ENCODE measurements at regions not wholly inside any gene's neighbourhood (a gene's known extent, or its start where the extent isn't known, plus 50 kb on each side); places are given as distances from the start of the nearest gene placed in this dataset.

DNA sequence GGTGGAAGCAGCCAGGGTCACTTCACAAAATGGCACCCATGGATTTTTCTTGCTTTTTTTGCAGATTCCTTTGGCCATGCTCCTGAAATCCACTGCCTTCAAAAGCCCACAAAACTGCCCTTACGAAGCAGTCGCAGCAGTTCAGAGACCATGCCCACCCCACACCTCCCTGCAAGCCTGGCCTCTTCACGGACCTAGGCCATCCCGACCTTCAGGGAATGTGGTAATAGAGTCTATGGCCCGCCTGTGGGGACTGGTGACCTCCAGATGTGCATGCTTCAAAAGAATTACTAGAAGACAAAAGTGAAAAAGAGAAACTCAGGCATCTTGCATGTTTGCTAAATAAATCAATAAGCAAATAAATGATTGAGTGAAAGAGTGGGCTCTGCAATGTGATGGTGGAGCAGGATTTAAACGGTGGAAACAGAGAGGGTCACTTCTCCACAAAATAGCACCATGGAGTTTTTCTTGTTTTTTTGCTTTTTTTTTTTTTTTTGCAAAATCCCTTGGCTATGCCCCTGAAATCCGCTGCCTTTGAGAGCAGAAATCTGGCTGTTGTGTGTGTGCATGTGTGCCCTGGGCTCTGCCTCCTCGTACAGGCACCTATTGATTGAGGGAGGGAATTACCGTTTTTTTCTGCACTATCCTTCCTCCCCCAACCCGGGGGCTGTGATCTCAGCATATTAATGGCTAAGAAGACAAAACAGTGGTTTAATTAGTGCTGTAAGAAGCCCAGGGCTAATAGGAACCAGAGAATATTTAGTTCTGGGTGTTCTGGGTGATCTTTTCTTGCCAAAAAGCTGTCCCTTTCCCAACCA, 107.4 kb downstream of the PXDC1 start (continued):
- TF ChIP-seq, protein P1, sequence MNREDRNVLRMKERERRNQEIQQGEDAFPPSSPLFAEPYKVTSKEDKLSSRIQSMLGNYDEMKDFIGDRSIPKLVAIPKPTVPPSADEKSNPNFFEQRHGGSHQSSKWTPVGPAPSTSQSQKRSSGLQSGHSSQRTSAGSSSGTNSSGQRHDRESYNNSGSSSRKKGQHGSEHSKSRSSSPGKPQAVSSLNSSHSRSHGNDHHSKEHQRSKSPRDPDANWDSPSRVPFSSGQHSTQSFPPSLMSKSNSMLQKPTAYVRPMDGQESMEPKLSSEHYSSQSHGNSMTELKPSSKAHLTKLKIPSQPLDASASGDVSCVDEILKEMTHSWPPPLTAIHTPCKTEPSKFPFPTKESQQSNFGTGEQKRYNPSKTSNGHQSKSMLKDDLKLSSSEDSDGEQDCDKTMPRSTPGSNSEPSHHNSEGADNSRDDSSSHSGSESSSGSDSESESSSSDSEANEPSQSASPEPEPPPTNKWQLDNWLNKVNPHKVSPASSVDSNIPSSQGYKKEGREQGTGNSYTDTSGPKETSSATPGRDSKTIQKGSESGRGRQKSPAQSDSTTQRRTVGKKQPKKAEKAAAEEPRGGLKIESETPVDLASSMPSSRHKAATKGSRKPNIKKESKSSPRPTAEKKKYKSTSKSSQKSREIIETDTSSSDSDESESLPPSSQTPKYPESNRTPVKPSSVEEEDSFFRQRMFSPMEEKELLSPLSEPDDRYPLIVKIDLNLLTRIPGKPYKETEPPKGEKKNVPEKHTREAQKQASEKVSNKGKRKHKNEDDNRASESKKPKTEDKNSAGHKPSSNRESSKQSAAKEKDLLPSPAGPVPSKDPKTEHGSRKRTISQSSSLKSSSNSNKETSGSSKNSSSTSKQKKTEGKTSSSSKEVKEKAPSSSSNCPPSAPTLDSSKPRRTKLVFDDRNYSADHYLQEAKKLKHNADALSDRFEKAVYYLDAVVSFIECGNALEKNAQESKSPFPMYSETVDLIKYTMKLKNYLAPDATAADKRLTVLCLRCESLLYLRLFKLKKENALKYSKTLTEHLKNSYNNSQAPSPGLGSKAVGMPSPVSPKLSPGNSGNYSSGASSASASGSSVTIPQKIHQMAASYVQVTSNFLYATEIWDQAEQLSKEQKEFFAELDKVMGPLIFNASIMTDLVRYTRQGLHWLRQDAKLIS (CRISPR knock-in tag; IDR thresholded peaks at IDR 0.05; ENCODE audit: borderline replicate concordance), result no peak
- TF ChIP-seq, protein P2, sequence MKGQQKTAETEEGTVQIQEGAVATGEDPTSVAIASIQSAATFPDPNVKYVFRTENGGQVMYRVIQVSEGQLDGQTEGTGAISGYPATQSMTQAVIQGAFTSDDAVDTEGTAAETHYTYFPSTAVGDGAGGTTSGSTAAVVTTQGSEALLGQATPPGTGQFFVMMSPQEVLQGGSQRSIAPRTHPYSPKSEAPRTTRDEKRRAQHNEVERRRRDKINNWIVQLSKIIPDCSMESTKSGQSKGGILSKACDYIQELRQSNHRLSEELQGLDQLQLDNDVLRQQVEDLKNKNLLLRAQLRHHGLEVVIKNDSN (CRISPR knock-in tag; IDR thresholded peaks at IDR 0.05), result no peak
- TF ChIP-seq TEAD1 (CRISPR knock-in tag; IDR thresholded peaks at IDR 0.05) (no peak), IRF2 (CRISPR knock-in tag; IDR thresholded peaks at IDR 0.05; ENCODE audit: borderline replicate concordance, low read depth) (no peak)

DNA sequence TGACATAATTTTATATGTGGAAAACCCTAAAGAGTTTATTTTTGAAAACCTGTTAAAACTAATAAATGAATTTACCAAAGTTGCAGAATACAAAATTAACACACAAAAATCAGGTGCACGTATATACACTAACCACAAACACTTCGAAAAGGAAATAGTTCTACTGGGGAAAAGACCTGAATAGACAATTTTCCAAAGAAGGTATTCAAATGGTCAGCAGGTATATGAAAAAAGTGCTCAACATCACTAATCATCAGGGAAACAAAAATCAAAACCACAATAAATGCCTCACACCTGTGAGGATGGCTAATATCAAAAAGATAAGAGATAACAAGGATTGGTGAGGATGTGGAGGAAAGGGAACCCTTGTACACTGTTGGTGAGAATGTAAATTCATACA, 110.6 kb downstream of the PXDC1 start:
- Mint-ChIP-seq H3K4me1 (peaks cover 2% of the 10 kb centered on the region; the same call in 1 of the 2 replicates), H3K4me3 (no peak overlapping the region), H3K27me3 (ENCODE audit: low read depth) (peaks cover 2% of the 10 kb centered on the region; the same call in 1 of the 2 replicates), H3K27ac (no peak overlapping the region), H3K9me3 (peaks cover 13% of the 10 kb centered on the region), H3K36me3 (no peaks in the 10 kb centered on the region)
- ChIA-PET POLR2A (no interaction called here), CTCF (no interaction called here)
- DNase-seq (ENCODE audit: low spot score) (no peak), ATAC-seq (no peak)
- TF ChIP-seq CREB1 (CRISPR knock-in tag; IDR thresholded peaks at IDR 0.05), result no peak
- TF ChIP-seq, protein P3, sequence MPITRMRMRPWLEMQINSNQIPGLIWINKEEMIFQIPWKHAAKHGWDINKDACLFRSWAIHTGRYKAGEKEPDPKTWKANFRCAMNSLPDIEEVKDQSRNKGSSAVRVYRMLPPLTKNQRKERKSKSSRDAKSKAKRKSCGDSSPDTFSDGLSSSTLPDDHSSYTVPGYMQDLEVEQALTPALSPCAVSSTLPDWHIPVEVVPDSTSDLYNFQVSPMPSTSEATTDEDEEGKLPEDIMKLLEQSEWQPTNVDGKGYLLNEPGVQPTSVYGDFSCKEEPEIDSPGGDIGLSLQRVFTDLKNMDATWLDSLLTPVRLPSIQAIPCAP (CRISPR knock-in tag; IDR thresholded peaks at IDR 0.05), result no peak
- TF ChIP-seq, protein P4, sequence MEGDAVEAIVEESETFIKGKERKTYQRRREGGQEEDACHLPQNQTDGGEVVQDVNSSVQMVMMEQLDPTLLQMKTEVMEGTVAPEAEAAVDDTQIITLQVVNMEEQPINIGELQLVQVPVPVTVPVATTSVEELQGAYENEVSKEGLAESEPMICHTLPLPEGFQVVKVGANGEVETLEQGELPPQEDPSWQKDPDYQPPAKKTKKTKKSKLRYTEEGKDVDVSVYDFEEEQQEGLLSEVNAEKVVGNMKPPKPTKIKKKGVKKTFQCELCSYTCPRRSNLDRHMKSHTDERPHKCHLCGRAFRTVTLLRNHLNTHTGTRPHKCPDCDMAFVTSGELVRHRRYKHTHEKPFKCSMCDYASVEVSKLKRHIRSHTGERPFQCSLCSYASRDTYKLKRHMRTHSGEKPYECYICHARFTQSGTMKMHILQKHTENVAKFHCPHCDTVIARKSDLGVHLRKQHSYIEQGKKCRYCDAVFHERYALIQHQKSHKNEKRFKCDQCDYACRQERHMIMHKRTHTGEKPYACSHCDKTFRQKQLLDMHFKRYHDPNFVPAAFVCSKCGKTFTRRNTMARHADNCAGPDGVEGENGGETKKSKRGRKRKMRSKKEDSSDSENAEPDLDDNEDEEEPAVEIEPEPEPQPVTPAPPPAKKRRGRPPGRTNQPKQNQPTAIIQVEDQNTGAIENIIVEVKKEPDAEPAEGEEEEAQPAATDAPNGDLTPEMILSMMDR (IDR thresholded peaks at IDR 0.05), result no peak
- no peak for TF ChIP-seq ELF4 (CRISPR knock-in tag; IDR thresholded peaks at IDR 0.05; ENCODE audit: low read depth)
- TF ChIP-seq ZNF219 (CRISPR knock-in tag; IDR thresholded peaks at IDR 0.05; ENCODE audit: borderline replicate concordance), result no peak

DNA sequence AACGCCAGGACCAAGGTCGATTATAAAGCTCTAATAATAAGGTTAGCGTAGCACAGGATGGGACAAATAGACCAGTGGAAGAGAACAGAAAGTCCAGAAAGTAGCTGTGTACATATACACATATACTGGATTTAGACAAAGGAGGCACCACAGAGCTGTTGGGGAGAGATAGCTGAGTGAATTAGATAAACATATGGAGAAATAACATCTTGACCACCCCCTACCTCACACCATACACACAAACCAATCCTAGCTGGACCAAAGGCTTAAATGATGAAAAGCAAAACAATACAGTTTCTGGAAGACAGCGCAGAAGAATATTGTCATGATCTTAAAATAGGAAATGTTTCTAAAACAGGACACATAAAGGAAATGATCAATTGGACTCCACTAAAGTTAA, 112.9 kb downstream of the PXDC1 start:
- Mint-ChIP-seq H3K27ac (no peak overlapping the region), H3K27me3 (ENCODE audit: low read depth) (peaks cover 2% of the 10 kb centered on the region; the same call in 1 of the 2 replicates), H3K4me3 (no peak overlapping the region), H3K4me1 (no peaks in the 10 kb centered on the region), H3K36me3 (no peaks in the 10 kb centered on the region), H3K9me3 (peaks cover 13% of the 10 kb centered on the region)
- ChIA-PET CTCF (interaction anchor here (1.3 kb wide), 1 partner anchor 210 kb away, joined by 3 read pairs; the partner anchor contains the start of gene FAM50B), POLR2A (no interaction called here)
- ATAC-seq, result no peak
- no peak for DNase-seq (ENCODE audit: low spot score)
- TF ChIP-seq, protein P5, sequence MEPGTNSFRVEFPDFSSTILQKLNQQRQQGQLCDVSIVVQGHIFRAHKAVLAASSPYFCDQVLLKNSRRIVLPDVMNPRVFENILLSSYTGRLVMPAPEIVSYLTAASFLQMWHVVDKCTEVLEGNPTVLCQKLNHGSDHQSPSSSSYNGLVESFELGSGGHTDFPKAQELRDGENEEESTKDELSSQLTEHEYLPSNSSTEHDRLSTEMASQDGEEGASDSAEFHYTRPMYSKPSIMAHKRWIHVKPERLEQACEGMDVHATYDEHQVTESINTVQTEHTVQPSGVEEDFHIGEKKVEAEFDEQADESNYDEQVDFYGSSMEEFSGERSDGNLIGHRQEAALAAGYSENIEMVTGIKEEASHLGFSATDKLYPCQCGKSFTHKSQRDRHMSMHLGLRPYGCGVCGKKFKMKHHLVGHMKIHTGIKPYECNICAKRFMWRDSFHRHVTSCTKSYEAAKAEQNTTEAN (CRISPR knock-in tag; IDR thresholded peaks at IDR 0.05), result no peak

DNA sequence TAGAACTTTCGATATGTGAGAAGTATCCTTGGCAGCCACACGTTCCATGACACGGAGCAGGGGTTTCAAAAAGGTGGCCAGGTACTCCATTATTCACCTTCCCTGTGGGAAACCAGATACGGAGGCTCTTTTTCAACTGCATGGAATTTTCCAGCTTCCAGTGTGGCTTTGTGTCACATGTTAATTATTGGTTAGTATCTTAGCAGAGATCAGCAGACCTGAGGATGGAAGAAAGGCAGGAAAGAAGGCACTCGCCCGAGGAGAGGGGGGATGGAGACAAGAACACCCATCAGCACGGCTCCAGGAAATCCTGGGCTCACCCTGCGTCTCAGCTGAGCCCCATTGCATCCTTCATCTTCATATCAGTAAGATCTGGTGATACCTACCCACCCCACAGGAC, 115.5 kb downstream of the PXDC1 start:
- Mint-ChIP-seq H3K36me3 (no peaks in the 10 kb centered on the region), H3K27me3 (ENCODE audit: low read depth) (peaks cover 2% of the 10 kb centered on the region; the same call in 1 of the 2 replicates), H3K4me1 (no peaks in the 10 kb centered on the region), H3K4me3 (no peak overlapping the region), H3K9me3 (peaks cover 13% of the 10 kb centered on the region), H3K27ac (no peak overlapping the region)
- CTCF ChIA-PET, result no interaction called here
- POLR2A ChIA-PET, result no interaction called here
- ATAC-seq (no peak), DNase-seq (ENCODE audit: low spot score) (no peak)
- no peak for TF ChIP-seq GABPB1 (CRISPR knock-in tag; IDR thresholded peaks at IDR 0.05)
- TF ChIP-seq NFATC4 (CRISPR knock-in tag; IDR thresholded peaks at IDR 0.05), result no peak
- TF ChIP-seq, protein P6, sequence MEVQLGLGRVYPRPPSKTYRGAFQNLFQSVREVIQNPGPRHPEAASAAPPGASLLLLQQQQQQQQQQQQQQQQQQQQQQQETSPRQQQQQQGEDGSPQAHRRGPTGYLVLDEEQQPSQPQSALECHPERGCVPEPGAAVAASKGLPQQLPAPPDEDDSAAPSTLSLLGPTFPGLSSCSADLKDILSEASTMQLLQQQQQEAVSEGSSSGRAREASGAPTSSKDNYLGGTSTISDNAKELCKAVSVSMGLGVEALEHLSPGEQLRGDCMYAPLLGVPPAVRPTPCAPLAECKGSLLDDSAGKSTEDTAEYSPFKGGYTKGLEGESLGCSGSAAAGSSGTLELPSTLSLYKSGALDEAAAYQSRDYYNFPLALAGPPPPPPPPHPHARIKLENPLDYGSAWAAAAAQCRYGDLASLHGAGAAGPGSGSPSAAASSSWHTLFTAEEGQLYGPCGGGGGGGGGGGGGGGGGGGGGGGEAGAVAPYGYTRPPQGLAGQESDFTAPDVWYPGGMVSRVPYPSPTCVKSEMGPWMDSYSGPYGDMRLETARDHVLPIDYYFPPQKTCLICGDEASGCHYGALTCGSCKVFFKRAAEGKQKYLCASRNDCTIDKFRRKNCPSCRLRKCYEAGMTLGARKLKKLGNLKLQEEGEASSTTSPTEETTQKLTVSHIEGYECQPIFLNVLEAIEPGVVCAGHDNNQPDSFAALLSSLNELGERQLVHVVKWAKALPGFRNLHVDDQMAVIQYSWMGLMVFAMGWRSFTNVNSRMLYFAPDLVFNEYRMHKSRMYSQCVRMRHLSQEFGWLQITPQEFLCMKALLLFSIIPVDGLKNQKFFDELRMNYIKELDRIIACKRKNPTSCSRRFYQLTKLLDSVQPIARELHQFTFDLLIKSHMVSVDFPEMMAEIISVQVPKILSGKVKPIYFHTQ (CRISPR knock-in tag; IDR thresholded peaks at IDR 0.05), result no peak
- no peak for TF ChIP-seq SP1 (CRISPR knock-in tag; conservative IDR thresholded peaks at IDR 0.05)
- TF ChIP-seq NFYB (CRISPR knock-in tag; conservative IDR thresholded peaks at IDR 0.05; ENCODE audit: low read depth), result no peak
- TF ChIP-seq, protein P7, sequence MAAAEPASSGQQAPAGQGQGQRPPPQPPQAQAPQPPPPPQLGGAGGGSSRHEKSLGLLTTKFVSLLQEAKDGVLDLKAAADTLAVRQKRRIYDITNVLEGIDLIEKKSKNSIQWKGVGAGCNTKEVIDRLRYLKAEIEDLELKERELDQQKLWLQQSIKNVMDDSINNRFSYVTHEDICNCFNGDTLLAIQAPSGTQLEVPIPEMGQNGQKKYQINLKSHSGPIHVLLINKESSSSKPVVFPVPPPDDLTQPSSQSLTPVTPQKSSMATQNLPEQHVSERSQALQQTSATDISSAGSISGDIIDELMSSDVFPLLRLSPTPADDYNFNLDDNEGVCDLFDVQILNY (CRISPR knock-in tag; IDR thresholded peaks at IDR 0.05), result no peak

Measured in WTC11 (cell line).